ENCODE measurements at regions not wholly inside any gene's neighbourhood (a gene's known extent, or its start where the extent isn't known, plus 50 kb on each side); places are given as distances from the start of the nearest gene placed in this dataset.

DNA sequence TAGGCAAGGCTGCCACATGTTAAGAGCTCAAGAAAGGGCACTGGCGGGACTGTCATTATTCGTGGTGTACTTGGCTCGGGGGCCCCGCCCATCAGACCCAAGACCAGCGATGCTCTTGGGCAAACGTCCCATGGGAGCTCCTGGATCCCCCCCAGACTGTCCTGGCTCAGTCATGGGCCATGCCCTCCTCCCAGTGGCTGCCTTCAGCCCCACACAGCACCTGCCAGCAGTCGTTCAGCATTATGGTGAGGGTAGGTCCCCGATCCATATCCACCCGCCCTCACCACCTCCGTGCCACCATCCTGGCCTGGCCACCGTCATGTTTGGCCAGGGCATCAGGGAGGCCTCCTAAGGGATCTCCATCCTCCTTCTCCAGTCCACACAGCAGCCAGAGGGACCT, 51.4 kb upstream of the IQSEC1 start:
- no peaks in the 10 kb centered on the region for H3K9me3 Mint-ChIP-seq
- H3K27ac Mint-ChIP-seq = peak overlapping the region in 1 of 8 donors; percentile 43
- H3K4me3 Mint-ChIP-seq = no peak overlapping the region
- no peaks in the 10 kb centered on the region for H3K36me3 Mint-ChIP-seq
- H3K27me3 Mint-ChIP-seq = peaks cover 3 to 7% of the 10 kb centered on the region in 2 donors
- Histone ChIP-seq H3K27ac (ENCODE audit: low read depth, low read length) (no peak overlapping the region), H3K4me3 (ENCODE audit: low read length) (no peak overlapping the region), H3K4me1 (ENCODE audit: insufficient read depth, low read length) (no peaks in the 10 kb centered on the region), H3K27me3 (ENCODE audit: insufficient read depth, low read length, poor library complexity, severe bottlenecking) (no peaks in the 10 kb centered on the region), H3K9me3 (ENCODE audit: low read length) (no peaks in the 10 kb centered on the region), H3K36me3 (ENCODE audit: insufficient read depth, low read length) (no peaks in the 10 kb centered on the region)
- POLR2A ChIA-PET = no interaction called here
- CTCF ChIA-PET = interaction anchor here (0.9 kb wide), 1 partner anchor 13 kb away, joined by 3 read pairs; no protein-coding TSS in a partner anchor
- H3K4me1 Mint-ChIP-seq = no peaks in the 10 kb centered on the region
- DNase-seq = peak in 1 of 5 donors; percentile 23

DNA sequence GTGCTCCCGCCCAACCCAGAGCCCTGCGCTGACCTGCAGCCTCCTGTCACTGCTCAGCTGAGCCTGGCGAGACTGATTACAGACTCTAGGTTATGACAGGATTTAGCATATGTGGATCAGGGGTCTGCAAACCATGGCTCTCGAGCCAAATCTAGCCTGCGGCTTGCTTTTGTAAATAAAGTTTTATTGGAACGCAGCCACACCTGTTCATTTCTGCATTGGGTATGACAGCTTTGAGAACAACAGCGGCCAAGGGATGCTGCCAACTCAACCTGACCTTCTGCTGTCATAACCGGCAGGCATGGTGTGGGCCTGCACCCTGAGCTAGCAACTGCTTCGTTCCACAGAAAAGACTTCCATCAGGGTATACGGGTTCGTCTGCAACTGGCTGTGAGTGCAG, 50.5 kb upstream of the IQSEC1 start:
- peaks cover 0 to 5% of the 10 kb centered on the region in 2 donors for H3K27me3 Mint-ChIP-seq
- ChIA-PET POLR2A (no interaction called here), CTCF (interaction anchor here (0.9 kb wide), 1 partner anchor 13 kb away, joined by 3 read pairs; no protein-coding TSS in a partner anchor)
- Histone ChIP-seq H3K4me3 (ENCODE audit: low read length) (no peak overlapping the region), H3K27me3 (ENCODE audit: insufficient read depth, low read length, poor library complexity, severe bottlenecking) (no peaks in the 10 kb centered on the region), H3K4me1 (ENCODE audit: insufficient read depth, low read length) (no peaks in the 10 kb centered on the region), H3K36me3 (ENCODE audit: insufficient read depth, low read length) (no peaks in the 10 kb centered on the region), H3K9me3 (ENCODE audit: low read length) (no peaks in the 10 kb centered on the region), H3K27ac (ENCODE audit: low read depth, low read length) (no peak overlapping the region)
- no peaks in the 10 kb centered on the region for H3K36me3 Mint-ChIP-seq
- H3K4me1 Mint-ChIP-seq = no peaks in the 10 kb centered on the region
- H3K4me3 Mint-ChIP-seq = no peak overlapping the region
- peak in 1 of 5 donors; percentile 21 for DNase-seq
- H3K27ac Mint-ChIP-seq = no peak overlapping the region
- no peaks in the 10 kb centered on the region for H3K9me3 Mint-ChIP-seq

DNA sequence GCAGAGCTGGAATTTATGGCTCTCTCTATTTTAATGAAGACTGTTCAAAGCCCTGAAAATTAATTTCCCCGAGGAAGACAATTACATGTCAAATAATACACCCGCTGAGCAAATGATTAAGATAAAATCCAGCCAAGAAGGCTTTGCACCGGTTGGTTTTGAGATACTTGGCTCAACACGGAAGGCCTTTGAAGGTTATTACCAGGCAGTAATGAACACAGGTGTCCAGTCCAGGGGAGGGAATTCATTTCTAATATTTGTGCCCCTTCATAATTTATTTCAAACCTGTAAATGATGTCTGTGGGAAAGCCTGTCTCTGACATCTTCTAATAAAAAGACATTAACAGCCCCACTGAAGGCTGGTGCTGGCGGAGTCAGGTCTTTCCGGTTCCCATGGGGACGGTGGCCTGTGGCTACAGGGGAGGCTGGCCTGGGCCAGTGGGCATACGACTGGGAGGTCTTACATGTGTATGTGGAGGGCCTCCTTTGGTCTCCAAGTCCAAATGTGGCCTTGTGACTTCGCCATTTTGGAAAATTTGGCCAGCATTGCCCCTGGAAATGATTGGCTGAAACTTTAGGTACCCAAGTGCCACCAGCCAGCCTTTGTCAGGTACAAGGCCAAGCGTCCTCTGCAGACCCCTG, 49.9 kb upstream of the IQSEC1 start:
- Mint-ChIP-seq H3K4me1 (no peaks in the 10 kb centered on the region), H3K27ac (no peak overlapping the region), H3K27me3 (peaks cover 0 to 9% of the 10 kb centered on the region in 2 donors), H3K36me3 (no peaks in the 10 kb centered on the region), H3K9me3 (no peaks in the 10 kb centered on the region), H3K4me3 (no peak overlapping the region)
- POLR2A ChIA-PET = no interaction called here
- DNase-seq = peak in 1 of 5 donors; percentile 23
- H3K27ac ChIP-seq (ENCODE audit: low read depth, low read length) = no peak overlapping the region
- no peak overlapping the region for H3K4me3 ChIP-seq (ENCODE audit: low read length)
- no peaks in the 10 kb centered on the region for H3K4me1 ChIP-seq (ENCODE audit: insufficient read depth, low read length)
- CTCF ChIA-PET = no interaction called here
- H3K9me3 ChIP-seq (ENCODE audit: low read length) = no peaks in the 10 kb centered on the region
- H3K27me3 ChIP-seq (ENCODE audit: insufficient read depth, low read length, poor library complexity, severe bottlenecking) = no peaks in the 10 kb centered on the region
- H3K36me3 ChIP-seq (ENCODE audit: insufficient read depth, low read length) = no peaks in the 10 kb centered on the region

All from CD8-positive, alpha-beta memory T cell (primary cell).